ENCODE measurements at regions not wholly inside any gene's neighbourhood (a gene's known extent, or its start where the extent isn't known, plus 50 kb on each side); places are given as distances from the start of the nearest gene placed in this dataset.
"Not testable (repeated sequence)": the region's sequence is repeated elsewhere in the genome, so short reads cannot be mapped to it uniquely, and the experiment has no call there.

- DNase-seq, result no peak
Measured at GRCh38 chr3:177835008-177835407, 637.7 kb upstream of the TBL1XR1 start.

GRCh38 chr3:177835917-177836316 lies 638.6 kb upstream of the TBL1XR1 start:
- DNase-seq, result no peak

GRCh38 chr3:177836671-177837070 lies 639.4 kb upstream of the TBL1XR1 start:
- DNase-seq, result no peak

- DNase-seq, result no peak
Measured at GRCh38 chr3:177837951-177838655, 640.8 kb upstream of the TBL1XR1 start.

GRCh38 chr3:177838766-177839350 lies 641.6 kb upstream of the TBL1XR1 start:
- DNase-seq, result no peak

GRCh38 chr3:177842302-177842701 lies 645.0 kb upstream of the TBL1XR1 start:
- DNase-seq, result no peak

- DNase-seq, result no peak
Measured at GRCh38 chr3:177842743-177843734, 645.8 kb upstream of the TBL1XR1 start.

GRCh38 chr3:177852001-177852807 lies 654.9 kb upstream of the TBL1XR1 start:
- DNase-seq, result no peak

GRCh38 chr3:177855021-177855420 lies 657.7 kb upstream of the TBL1XR1 start:
- no peak for DNase-seq

- no peak for DNase-seq
Measured at GRCh38 chr3:177860184-177860583, 662.9 kb upstream of the TBL1XR1 start.

GRCh38 chr3:177862962-177863491 lies 665.7 kb upstream of the TBL1XR1 start:
- DNase-seq, result no peak

GRCh38 chr3:177871267-177871666 lies 665.0 kb upstream of the KCNMB2 start:
- not testable (repeated sequence) for DNase-seq

GRCh38 chr3:177878192-177878591 lies 658.0 kb upstream of the KCNMB2 start:
- DNase-seq, result no peak

- no peak for DNase-seq
Measured at GRCh38 chr3:177878957-177879356, 657.3 kb upstream of the KCNMB2 start.

GRCh38 chr3:177881351-177881750 lies 654.9 kb upstream of the KCNMB2 start:
- DNase-seq, result no peak

GRCh38 chr3:177882124-177882648 lies 654.0 kb upstream of the KCNMB2 start:
- no peak for DNase-seq

GRCh38 chr3:177883091-177883490 lies 653.1 kb upstream of the KCNMB2 start:
- DNase-seq, result no peak

GRCh38 chr3:177883957-177884356 lies 652.3 kb upstream of the KCNMB2 start:
- DNase-seq, result no peak

- no peak for DNase-seq
Measured at GRCh38 chr3:177885063-177885462, 651.2 kb upstream of the KCNMB2 start.

GRCh38 chr3:177886501-177886900 lies 649.7 kb upstream of the KCNMB2 start:
- no peak for DNase-seq

GRCh38 chr3:177887475-177887874 lies 648.8 kb upstream of the KCNMB2 start:
- no peak for DNase-seq

- no peak for DNase-seq
Measured at GRCh38 chr3:177889161-177889560, 647.1 kb upstream of the KCNMB2 start.
